ENCODE measurements at regions not wholly inside any gene's neighbourhood (a gene's known extent, or its start where the extent isn't known, plus 50 kb on each side); places are given as distances from the start of the nearest gene placed in this dataset.

DNA sequence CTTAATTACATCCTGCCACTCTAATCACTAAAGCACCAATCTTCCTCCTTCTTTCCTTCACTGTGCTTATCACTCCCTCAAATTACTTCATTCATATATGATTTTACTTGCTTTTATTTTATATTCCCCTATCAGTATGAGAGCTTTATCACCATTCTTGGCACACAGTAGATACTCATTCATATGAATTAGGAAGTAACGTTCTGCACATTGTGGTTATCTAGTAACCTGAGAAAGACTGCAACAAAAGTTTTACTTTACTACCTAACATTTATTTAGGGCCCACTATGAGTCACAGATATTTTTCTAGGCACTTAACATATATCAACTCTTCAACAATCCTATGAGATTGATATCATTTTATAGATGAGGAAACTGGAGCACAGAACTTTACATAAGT is 1559.9 kb upstream of the TENM4 start:
- no peak for TF ChIP-seq EZH2 (IDR thresholded peaks at IDR 0.05; ENCODE audit: low read depth, low read length, severe bottlenecking)
- TF ChIP-seq, protein P1, sequence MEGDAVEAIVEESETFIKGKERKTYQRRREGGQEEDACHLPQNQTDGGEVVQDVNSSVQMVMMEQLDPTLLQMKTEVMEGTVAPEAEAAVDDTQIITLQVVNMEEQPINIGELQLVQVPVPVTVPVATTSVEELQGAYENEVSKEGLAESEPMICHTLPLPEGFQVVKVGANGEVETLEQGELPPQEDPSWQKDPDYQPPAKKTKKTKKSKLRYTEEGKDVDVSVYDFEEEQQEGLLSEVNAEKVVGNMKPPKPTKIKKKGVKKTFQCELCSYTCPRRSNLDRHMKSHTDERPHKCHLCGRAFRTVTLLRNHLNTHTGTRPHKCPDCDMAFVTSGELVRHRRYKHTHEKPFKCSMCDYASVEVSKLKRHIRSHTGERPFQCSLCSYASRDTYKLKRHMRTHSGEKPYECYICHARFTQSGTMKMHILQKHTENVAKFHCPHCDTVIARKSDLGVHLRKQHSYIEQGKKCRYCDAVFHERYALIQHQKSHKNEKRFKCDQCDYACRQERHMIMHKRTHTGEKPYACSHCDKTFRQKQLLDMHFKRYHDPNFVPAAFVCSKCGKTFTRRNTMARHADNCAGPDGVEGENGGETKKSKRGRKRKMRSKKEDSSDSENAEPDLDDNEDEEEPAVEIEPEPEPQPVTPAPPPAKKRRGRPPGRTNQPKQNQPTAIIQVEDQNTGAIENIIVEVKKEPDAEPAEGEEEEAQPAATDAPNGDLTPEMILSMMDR (IDR thresholded peaks at IDR 0.05; ENCODE audit: control extremely low read depth in 1 of 3, insufficient read depth in 1 of 3, low read depth in 1 of 3, low read length in 3 of 3) = no peak
- no peak for TF ChIP-seq BRCA1 (IDR thresholded peaks at IDR 0.05; ENCODE audit: low read depth, low read length)

All from H1 (cell line).